Fibroblast of peridontal ligament (primary cell): ENCODE measurements at regions not wholly inside any gene's neighbourhood (a gene's known extent, or its start where the extent isn't known, plus 50 kb on each side); places are given as distances from the start of the nearest gene placed in this dataset.

ENCODE experiments used
- DNase-seq: peaks from one replicate; pipeline ENCODE4 v3.0.0-alpha.2; 2010; ENCODE audit errors: extremely low read depth

GRCh38 chr9:13352451-13352979 lies 73.0 kb upstream of the MPDZ start:
- no peak for DNase-seq

GRCh38 chr9:13351778-13352386 lies 72.4 kb upstream of the MPDZ start:
- peak; percentile 83 for DNase-seq

GRCh38 chr9:13332571-13332970 lies 53.1 kb upstream of the MPDZ start:
- DNase-seq, result no peak

GRCh38 chr9:13331320-13331719 lies 51.8 kb upstream of the MPDZ start:
- no peak for DNase-seq

- DNase-seq, result no peak
These were observed 51.0 kb upstream of the MPDZ start for GRCh38 chr9:13330396-13331004.
